Neural progenitor cell (in vitro differentiated cells): ENCODE measurements at regions not wholly inside any gene's neighbourhood (a gene's known extent, or its start where the extent isn't known, plus 50 kb on each side); places are given as distances from the start of the nearest gene placed in this dataset.

ENCODE experiments used
- DNase-seq: peaks from one replicate; pipeline ENCODE4 v3.0.0-alpha.2; 2016; ENCODE audit warnings: low spot score
- H2AFZ ChIP-seq: fragments of 200-600 bp; sonication (generic); replicated peaks from 2 replicates; pipeline ENCODE4 v1.6.1; 2016; ENCODE audit warnings: antibody characterized with exemption
- H3F3A ChIP-seq: fragments of 200-600 bp; sonication (generic); 2 replicates; pipeline ENCODE4 v1.6.1; 2016; ENCODE audit warnings: antibody characterized with exemption, low read depth
- H3K27ac ChIP-seq: fragments of 200-600 bp; sonication (generic); 2 replicates; pipeline ENCODE4 v1.5.1; 2016; ENCODE audit warnings: mild to moderate bottlenecking
- H3K27me3 ChIP-seq: fragments of 200-600 bp; sonication (generic); 2 replicates; pipeline ENCODE4 v1.6.1; 2016; ENCODE audit warnings: mild to moderate bottlenecking, moderate library complexity
- H3K36me3 ChIP-seq: fragments of 200-600 bp; sonication (generic); 2 replicates; pipeline ENCODE4 v1.5.1; 2016
- H3K4me1 ChIP-seq: fragments of 200-600 bp; sonication (generic); 2 replicates; pipeline ENCODE4 v1.6.1; 2016; ENCODE audit warnings: mixed run types
- H3K4me2 ChIP-seq: fragments of 200-600 bp; sonication (generic); 2 replicates; pipeline ENCODE4 v1.6.1; 2016
- H3K4me3 ChIP-seq: fragments of 200-600 bp; sonication (generic); 2 replicates; pipeline ENCODE4 v1.5.1; 2016
- H3K79me2 ChIP-seq: fragments of 200-600 bp; sonication (generic); 2 replicates; pipeline ENCODE4 v1.6.1; 2016; ENCODE audit warnings: low read depth
- H3K9ac ChIP-seq: fragments of 200-600 bp; sonication (generic); 2 replicates; pipeline ENCODE4 v1.6.1; 2016
- H3K9me3 ChIP-seq: fragments of 200-600 bp; sonication (generic); 2 replicates; pipeline ENCODE4 v1.5.1; 2016; ENCODE audit warnings: low read depth
- H4K20me1 ChIP-seq: fragments of 200-600 bp; sonication (generic); 2 replicates; pipeline ENCODE4 v1.6.1; 2016; ENCODE audit warnings: low read depth
- H3K27ac Mint-ChIP-seq: 3 replicates; pipeline ENCODE4 v1.8.0; 2021; ENCODE audit warnings: mixed read lengths
- H3K27me3 Mint-ChIP-seq: 2 replicates; pipeline ENCODE4 v1.8.0; 2022; ENCODE audit warnings: low read depth, mild to moderate bottlenecking, inconsistent platforms, moderate library complexity, mixed read lengths; ENCODE audit not compliant: insufficient read depth
- H3K36me3 Mint-ChIP-seq: 3 replicates; pipeline ENCODE4 v1.8.0; 2021; ENCODE audit warnings: mixed read lengths
- H3K4me1 Mint-ChIP-seq: 3 replicates; pipeline ENCODE4 v1.8.0; 2021; ENCODE audit warnings: mixed read lengths
- H3K4me3 Mint-ChIP-seq: 3 replicates; pipeline ENCODE4 v1.8.0; 2021; ENCODE audit warnings: mild to moderate bottlenecking, moderate library complexity, mixed read lengths
- H3K9me3 Mint-ChIP-seq: 3 replicates; pipeline ENCODE4 v1.8.0; 2020; ENCODE audit warnings: mixed read lengths
- EZH2 ChIP-seq: fragments of 200-600 bp; sonication (generic); IDR thresholded peaks from 2 replicates; pipeline ENCODE4 v1.6.1; 2017; ENCODE audit warnings: antibody characterized with exemption, mild to moderate bottlenecking, moderate library complexity
- EZH2phosphoT487 ChIP-seq: fragments of 200-600 bp; sonication (generic); IDR thresholded peaks from 2 replicates; pipeline ENCODE4 v1.6.1; 2017; ENCODE audit warnings: antibody characterized with exemption
- TF ChIP-seq, protein P1 (sequence below): fragments of 200-600 bp; sonication (generic); IDR thresholded peaks from 2 replicates; pipeline ENCODE4 v1.5.1; 2017; ENCODE audit warnings: antibody characterized with exemption, mild to moderate bottlenecking

DNA sequence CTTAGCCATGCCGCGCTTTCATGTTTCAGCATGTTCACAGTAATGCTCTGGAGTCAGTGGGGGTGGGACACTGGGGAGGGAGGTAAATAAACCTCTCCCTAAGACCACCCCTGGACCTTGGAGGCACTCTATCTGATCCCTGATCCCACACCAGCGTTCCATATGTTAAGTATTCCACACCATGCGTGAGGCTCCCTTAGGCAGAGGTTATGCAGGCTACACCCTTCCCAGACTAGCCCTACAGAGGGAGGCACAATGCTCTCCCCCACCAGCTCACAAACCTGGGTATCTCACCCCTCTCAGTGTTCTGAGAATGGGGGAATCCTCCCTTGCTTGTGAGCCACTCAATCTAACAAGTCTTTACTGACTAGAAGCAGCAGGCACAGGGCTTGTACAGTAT lies 1610.4 kb upstream of the ZEB2 start:
- H4K20me1 ChIP-seq, result no peaks in the 10 kb centered on the region

GRCh38 chr2:146129231-146129630 lies 1609.3 kb upstream of the ZEB2 start:
- peaks cover 10% of the 10 kb centered on the region for H3K4me1 ChIP-seq
- no peak overlapping the region for H3K4me3 Mint-ChIP-seq
- no peaks in the 10 kb centered on the region for H4K20me1 ChIP-seq
- H3K36me3 Mint-ChIP-seq, result no peaks in the 10 kb centered on the region
- H3K27me3 Mint-ChIP-seq, result no peaks in the 10 kb centered on the region
- no peak overlapping the region for H3K4me3 ChIP-seq
- H3K27ac Mint-ChIP-seq, result no peak overlapping the region
- H3K36me3 ChIP-seq, result no peaks in the 10 kb centered on the region
- H3F3A ChIP-seq, result peaks cover 6% of the 10 kb centered on the region
- no peak for TF ChIP-seq EZH2
- no peak for TF ChIP-seq EZH2phosphoT487
- TF ChIP-seq, protein P1, sequence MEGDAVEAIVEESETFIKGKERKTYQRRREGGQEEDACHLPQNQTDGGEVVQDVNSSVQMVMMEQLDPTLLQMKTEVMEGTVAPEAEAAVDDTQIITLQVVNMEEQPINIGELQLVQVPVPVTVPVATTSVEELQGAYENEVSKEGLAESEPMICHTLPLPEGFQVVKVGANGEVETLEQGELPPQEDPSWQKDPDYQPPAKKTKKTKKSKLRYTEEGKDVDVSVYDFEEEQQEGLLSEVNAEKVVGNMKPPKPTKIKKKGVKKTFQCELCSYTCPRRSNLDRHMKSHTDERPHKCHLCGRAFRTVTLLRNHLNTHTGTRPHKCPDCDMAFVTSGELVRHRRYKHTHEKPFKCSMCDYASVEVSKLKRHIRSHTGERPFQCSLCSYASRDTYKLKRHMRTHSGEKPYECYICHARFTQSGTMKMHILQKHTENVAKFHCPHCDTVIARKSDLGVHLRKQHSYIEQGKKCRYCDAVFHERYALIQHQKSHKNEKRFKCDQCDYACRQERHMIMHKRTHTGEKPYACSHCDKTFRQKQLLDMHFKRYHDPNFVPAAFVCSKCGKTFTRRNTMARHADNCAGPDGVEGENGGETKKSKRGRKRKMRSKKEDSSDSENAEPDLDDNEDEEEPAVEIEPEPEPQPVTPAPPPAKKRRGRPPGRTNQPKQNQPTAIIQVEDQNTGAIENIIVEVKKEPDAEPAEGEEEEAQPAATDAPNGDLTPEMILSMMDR, result no peak
- H3K4me1 Mint-ChIP-seq, result no peaks in the 10 kb centered on the region
- no peak overlapping the region for H3K9ac ChIP-seq
- no peak overlapping the region for H3K4me2 ChIP-seq
- H2AFZ ChIP-seq, result no peak overlapping the region
- H3K9me3 Mint-ChIP-seq, result peaks cover 3% of the 10 kb centered on the region
- H3K27me3 ChIP-seq, result no peaks in the 10 kb centered on the region
- H3K27ac ChIP-seq, result no peak overlapping the region
- DNase-seq, result no peak
- peaks cover 4% of the 10 kb centered on the region for H3K9me3 ChIP-seq
- H3K79me2 ChIP-seq, result no peaks in the 10 kb centered on the region

More for the DNA sequence above, 1610.4 kb upstream of the ZEB2 start:
- no peaks in the 10 kb centered on the region for H3K27me3 ChIP-seq
- H3K36me3 ChIP-seq, result no peaks in the 10 kb centered on the region
- TF ChIP-seq EZH2phosphoT487, result no peak
- TF ChIP-seq, protein P1, result no peak
- no peak for TF ChIP-seq EZH2
- no peak overlapping the region for H3K27ac ChIP-seq
- H3K9me3 ChIP-seq, result peaks cover 4% of the 10 kb centered on the region
- H3K4me2 ChIP-seq, result no peak overlapping the region
- no peak overlapping the region for H3K4me3 ChIP-seq
- H3K9ac ChIP-seq, result no peak overlapping the region
- H3K36me3 Mint-ChIP-seq, result no peaks in the 10 kb centered on the region
- H3K79me2 ChIP-seq, result no peaks in the 10 kb centered on the region
- H3K4me3 Mint-ChIP-seq, result no peak overlapping the region
- H3K27ac Mint-ChIP-seq, result no peak overlapping the region
- DNase-seq, result no peak
- H3F3A ChIP-seq, result peaks cover 13% of the 10 kb centered on the region
- H3K27me3 Mint-ChIP-seq, result no peaks in the 10 kb centered on the region
- peaks cover 16% of the 10 kb centered on the region for H3K4me1 ChIP-seq
- peaks cover 3% of the 10 kb centered on the region for H3K9me3 Mint-ChIP-seq
- H3K4me1 Mint-ChIP-seq, result no peaks in the 10 kb centered on the region
- H2AFZ ChIP-seq, result no peak overlapping the region

GRCh38 chr2:146128216-146128615 lies 1608.3 kb upstream of the ZEB2 start:
- Histone ChIP-seq H2AFZ (no peak overlapping the region), H4K20me1 (no peaks in the 10 kb centered on the region), H3K36me3 (no peaks in the 10 kb centered on the region), H3K4me2 (no peak overlapping the region), H3K9ac (no peak overlapping the region), H3K27ac (no peak overlapping the region), H3K79me2 (no peaks in the 10 kb centered on the region), H3K4me1 (peaks cover 4% of the 10 kb centered on the region), H3K4me3 (no peak overlapping the region), H3K9me3 (peaks cover 4% of the 10 kb centered on the region), H3F3A (peaks cover under 1% of the 10 kb centered on the region), H3K27me3 (no peaks in the 10 kb centered on the region)
- no peak overlapping the region for H3K4me3 Mint-ChIP-seq
- no peak for DNase-seq
- no peaks in the 10 kb centered on the region for H3K27me3 Mint-ChIP-seq
- no peaks in the 10 kb centered on the region for H3K36me3 Mint-ChIP-seq
- peaks cover 3% of the 10 kb centered on the region for H3K9me3 Mint-ChIP-seq
- H3K4me1 Mint-ChIP-seq, result no peaks in the 10 kb centered on the region
- no peak for TF ChIP-seq EZH2
- TF ChIP-seq, protein P1, result no peak
- TF ChIP-seq EZH2phosphoT487, result no peak
- H3K27ac Mint-ChIP-seq, result no peak overlapping the region
